ENCODE measurements at regions not wholly inside any gene's neighbourhood (a gene's known extent, or its start where the extent isn't known, plus 50 kb on each side); places are given as distances from the start of the nearest gene placed in this dataset.

GRCh38 chr7:25776744-25777123, 375.3 kb upstream of the NFE2L3 start:
- TF ChIP-seq CTCF (IDR thresholded peaks at IDR 0.05), result no peak
- no peak for TF ChIP-seq EZH2 (IDR thresholded peaks at IDR 0.05; ENCODE audit: borderline replicate concordance, insufficient read depth, low read depth, low read length, poor library complexity, severe bottlenecking)
